IMR-90 (cell line): ENCODE measurements at regions not wholly inside any gene's neighbourhood (a gene's known extent, or its start where the extent isn't known, plus 50 kb on each side); places are given as distances from the start of the nearest gene placed in this dataset.

Experiments
- ATAC-seq: fragments of 200-7000 bp; cut with Tn5 transposase; 2 replicates; pipeline ENCODE4 v1.9.1; 2020; ENCODE audit warnings: low read depth, mild to moderate bottlenecking, moderate library complexity
- BruUV-seq: library from RNA; stranded (reverse); fragments of 400-500 nt; replicated peaks from 2 replicates; lab custom pipeline; 2021; lab: Mats Ljungman, UMichigan
- CTCF ChIA-PET: fragments of 300-600 bp; formaldehyde crosslinking; extraction: SDS; loops from one replicate; lab custom pipeline; 2021; ENCODE audit warnings: antibody characterized with exemption; lab: Yijun Ruan, JAX
- POLR2A ChIA-PET: fragments of 300-600 bp; sonication (Branson Sonifier 250); formaldehyde crosslinking; loops from one replicate; lab custom pipeline; 2022; ENCODE audit warnings: antibody characterized with exemption; ENCODE audit not compliant: unreplicated experiment; lab: Charles Lee
- DNase-seq: peaks from one replicate; pipeline ENCODE4 v3.0.0; 2013
- H2AFZ ChIP-seq: replicated peaks from 2 replicates; pipeline ENCODE3; 2013; ENCODE audit warnings: low read length, mild to moderate bottlenecking; ENCODE audit not compliant: poor library complexity
- H2AK5ac ChIP-seq: 2 replicates; pipeline ENCODE4 v1.6.1; 2013; ENCODE audit warnings: low read depth, low read length, inconsistent platforms
- H2AK9ac ChIP-seq: replicated peaks from 2 replicates; pipeline ENCODE3; 2013; ENCODE audit warnings: mild to moderate bottlenecking, low read depth, low read length, moderate library complexity; ENCODE audit not compliant: poor library complexity
- H2BK120ac ChIP-seq: 2 replicates; pipeline ENCODE4 v1.6.1; 2013; ENCODE audit warnings: low read depth, low read length, inconsistent platforms
- H2BK15ac ChIP-seq: 3 replicates; pipeline ENCODE4 v1.6.1; 2013; ENCODE audit warnings: low read depth, low read length, inconsistent platforms
- H2BK20ac ChIP-seq: 2 replicates; pipeline ENCODE4 v1.6.1; 2013; ENCODE audit warnings: low read depth, mild to moderate bottlenecking, inconsistent platforms, low read length, moderate library complexity
- H2BK5ac ChIP-seq: 2 replicates; pipeline ENCODE4 v1.6.1; 2013; ENCODE audit warnings: mild to moderate bottlenecking, low read depth, low read length, inconsistent platforms; ENCODE audit not compliant: poor library complexity, severe bottlenecking
- H3K14ac ChIP-seq: replicated peaks from 2 replicates; pipeline ENCODE4 v1.6.1; 2013; ENCODE audit warnings: low read depth, low read length, inconsistent platforms
- H3K18ac ChIP-seq: 2 replicates; pipeline ENCODE4 v1.6.1; 2013; ENCODE audit warnings: low read depth, low read length, control low read depth
- H3K23ac ChIP-seq: 2 replicates; pipeline ENCODE4 v1.6.1; 2013; ENCODE audit warnings: low read depth, low read length, inconsistent platforms
- H3K27ac ChIP-seq: 2 replicates; pipeline ENCODE4 v1.5.1; 2013; ENCODE audit warnings: mild to moderate bottlenecking, control low read depth, low read length; ENCODE audit not compliant: insufficient read depth
- H3K27me3 ChIP-seq: 2 replicates; pipeline ENCODE4 v1.6.1; 2013; ENCODE audit warnings: low read length; ENCODE audit not compliant: control insufficient read depth, insufficient read depth
- H3K36me3 ChIP-seq: 2 replicates; pipeline ENCODE4 v1.6.1; 2013; ENCODE audit warnings: low read length, mixed read lengths; ENCODE audit not compliant: control insufficient read depth, insufficient read depth
- H3K4ac ChIP-seq: 2 replicates; pipeline ENCODE4 v1.6.1; 2013; ENCODE audit warnings: low read depth, low read length, inconsistent platforms
- H3K4me1 ChIP-seq: 2 replicates; pipeline ENCODE4 v1.6.1; 2013; ENCODE audit warnings: low read length, mixed read lengths; ENCODE audit not compliant: control insufficient read depth, insufficient read depth
- H3K4me2 ChIP-seq: 2 replicates; pipeline ENCODE4 v1.6.1; 2013; ENCODE audit warnings: low read depth, mild to moderate bottlenecking, control low read depth, low read length, moderate library complexity
- H3K4me3 ChIP-seq: 2 replicates; pipeline ENCODE4 v1.5.1; 2013; ENCODE audit warnings: low read depth, mild to moderate bottlenecking, control low read depth, low read length, moderate library complexity; ENCODE audit not compliant: insufficient read depth
- H3K56ac ChIP-seq: 2 replicates; pipeline ENCODE4 v1.6.1; 2013; ENCODE audit warnings: low read length, inconsistent platforms; ENCODE audit not compliant: insufficient read depth; ENCODE audit errors: extremely low read depth
- H3K79me1 ChIP-seq, 2 experiments: 2 replicates each; pipeline ENCODE4 v1.6.1; 2013; ENCODE audit warnings: low read length in 2 of 2, inconsistent platforms in 1 of 2, low read depth in 1 of 2
- H3K9ac ChIP-seq: 2 replicates; pipeline ENCODE4 v1.6.1; 2013; ENCODE audit warnings: low read depth, low read length, control low read depth
- H3K9me1 ChIP-seq: 2 replicates; pipeline ENCODE4 v1.6.1; 2013; ENCODE audit warnings: low read length, inconsistent platforms; ENCODE audit not compliant: insufficient read depth
- H3K9me3 ChIP-seq: 2 replicates; pipeline ENCODE4 v1.6.1; 2013; ENCODE audit warnings: low read length; ENCODE audit not compliant: control insufficient read depth, insufficient read depth
- H4K20me1 ChIP-seq: 2 replicates; pipeline ENCODE4 v1.6.1; 2013; ENCODE audit warnings: low read length, inconsistent platforms; ENCODE audit not compliant: insufficient read depth
- H4K5ac ChIP-seq: 2 replicates; pipeline ENCODE4 v1.6.1; 2013; ENCODE audit warnings: mild to moderate bottlenecking, low read depth, low read length, control low read depth
- H4K8ac ChIP-seq, 2 experiments: 2 replicates each; pipeline ENCODE4 v1.6.1; 2013; ENCODE audit warnings: low read depth in 2 of 2, low read length in 2 of 2, control low read depth in 1 of 2, inconsistent platforms in 1 of 2
- H4K91ac ChIP-seq: 2 replicates; pipeline ENCODE4 v1.6.1; 2013; ENCODE audit warnings: low read depth, low read length, inconsistent platforms; ENCODE audit not compliant: insufficient read depth
- BHLHE40 ChIP-seq: fragments of 150-350 bp; IDR thresholded peaks from 2 replicates; pipeline ENCODE4 v1.6.1; 2016; ENCODE audit warnings: mild to moderate bottlenecking, low read depth, low read length
- CEBPB ChIP-seq: IDR thresholded peaks from 2 replicates; pipeline ENCODE4 v1.6.1; 2012; ENCODE audit warnings: low read depth, low read length, improper control_type of control experiment
- CHD1 ChIP-seq: IDR thresholded peaks from 2 replicates; pipeline ENCODE4 v1.6.1; 2012; ENCODE audit warnings: low read depth, low read length, improper control_type of control experiment
- CTCF ChIP-seq: conservative IDR thresholded peaks from 2 replicates; pipeline ENCODE4 v1.5.1; 2012; ENCODE audit warnings: mild to moderate bottlenecking, low read depth, low read length, improper control_type of control experiment
- ELK1 ChIP-seq: fragments of 150-350 bp; IDR thresholded peaks from 2 replicates; pipeline ENCODE4 v1.6.1; 2016; ENCODE audit warnings: low read depth, mild to moderate bottlenecking, low read length, moderate library complexity, borderline replicate concordance
- FOS ChIP-seq: fragments of 150-350 bp; IDR thresholded peaks from 2 replicates; pipeline ENCODE4 v1.6.1; 2016; ENCODE audit warnings: low read depth, low read length
- MAFK ChIP-seq: IDR thresholded peaks from 2 replicates; pipeline ENCODE4 v1.6.1; 2012; ENCODE audit warnings: low read depth, low read length, improper control_type of control experiment
- MXI1 ChIP-seq: IDR thresholded peaks from 2 replicates; pipeline ENCODE4 v1.6.1; 2012; ENCODE audit warnings: low read depth, mild to moderate bottlenecking, low read length, moderate library complexity, borderline replicate concordance
- POLR2A ChIP-seq: IDR thresholded peaks from 2 replicates; pipeline ENCODE4 v1.6.1; 2012; ENCODE audit warnings: mild to moderate bottlenecking, low read depth, low read length
- RAD21 ChIP-seq: IDR thresholded peaks from 2 replicates; pipeline ENCODE4 v1.6.1; 2012; ENCODE audit warnings: low read length, improper control_type of control experiment
- RCOR1 ChIP-seq: IDR thresholded peaks from 2 replicates; pipeline ENCODE4 v1.6.1; 2012; ENCODE audit warnings: mild to moderate bottlenecking, low read length, improper control_type of control experiment; ENCODE audit not compliant: insufficient replicate concordance
- RFX5 ChIP-seq: IDR thresholded peaks from 2 replicates; pipeline ENCODE4 v1.8.0; 2012; ENCODE audit warnings: low read depth, mild to moderate bottlenecking, low read length, moderate library complexity
- SMC3 ChIP-seq: fragments of 150-350 bp; IDR thresholded peaks from 2 replicates; pipeline ENCODE4 v1.6.1; 2016; ENCODE audit warnings: low read depth, mild to moderate bottlenecking, antibody characterized with exemption, low read length, moderate library complexity
- dilution Hi-C: fragments of 300-500 bp; cut with HindIII; formaldehyde crosslinking; loops from one replicate; pipeline ENCODE4 v1.14.3; 2018; ENCODE audit warnings: low sequenced_read_pairs; ENCODE audit not compliant: unreplicated experiment
- in situ Hi-C: fragments of 300-500 bp; cut with MboI; formaldehyde crosslinking; loops from 3 replicates; pipeline ENCODE4 v1.14.3; 2019; ENCODE audit warnings: low sequenced_read_pairs, inconsistent platforms, mixed read lengths
- intact Hi-C: fragments of 100-400 bp; cut with micrococcal nuclease; formaldehyde crosslinking; loops from 2 replicates; pipeline ENCODE4 v1.10.0; 2022

DNA sequence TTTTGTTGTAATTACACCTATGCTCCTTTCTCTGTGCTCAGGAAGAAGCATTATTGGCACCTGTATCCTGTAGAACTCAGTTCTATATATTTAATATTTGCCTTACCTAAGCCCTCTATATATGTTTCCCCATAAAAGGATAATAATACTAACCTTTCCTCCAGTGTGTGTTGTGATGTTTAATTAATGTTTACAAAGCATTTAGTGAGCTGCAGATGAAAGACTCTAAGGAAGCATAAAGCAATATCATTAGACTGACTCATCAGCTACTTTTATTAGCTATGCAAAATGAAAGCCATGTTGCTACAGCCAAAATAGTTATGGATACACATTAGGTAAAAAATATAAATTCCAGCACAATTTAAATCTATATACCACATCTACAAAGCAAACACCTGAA is 93.6 kb upstream of the PTPN13 start:
- 0 out of 2 replicates have a peak, but pooled peaks have one; percentile 15 for ATAC-seq
- no peak for DNase-seq

More for the DNA sequence above, 93.6 kb upstream of the PTPN13 start:
- H3K4me3 ChIP-seq: no peak overlapping the region
- H2BK15ac ChIP-seq: no peak overlapping the region
- dilution Hi-C loops: no loop called here
- no peaks in the 10 kb centered on the region for H4K20me1 ChIP-seq
- no peak overlapping the region for H3K14ac ChIP-seq
- H3K9me1 ChIP-seq: 0 out of 2 replicates have a peak, but pooled peaks cover 3% of the 10 kb centered on the region
- no peak overlapping the region for H2BK5ac ChIP-seq
- no peaks in the 10 kb centered on the region for H3K9me3 ChIP-seq
- no peak overlapping the region for H3K4me2 ChIP-seq
- peaks cover 3% of the 10 kb centered on the region; the same call in 1 of the 2 replicates for H3K4me1 ChIP-seq
- no peak overlapping the region for H2AK9ac ChIP-seq
- H3K36me3 ChIP-seq: no peaks in the 10 kb centered on the region
- H3K27me3 ChIP-seq: no peaks in the 10 kb centered on the region
- H3K9ac ChIP-seq: no peak overlapping the region
- H2BK20ac ChIP-seq: no peak overlapping the region
- H3K79me1 ChIP-seq: no peaks in the 10 kb centered on the region
- no peak overlapping the region for H4K5ac ChIP-seq
- H2AK5ac ChIP-seq: no peak overlapping the region
- no peak overlapping the region for H2AFZ ChIP-seq
- BruUV-seq: no TSS peak
- ChIA-PET POLR2A (no interaction called here), CTCF (interaction anchor here (0.5 to 1.0 kb wide), 2 partner anchors 401 to 593 kb away, joined by 3 read pairs; no protein-coding TSS in a partner anchor)
- H3K56ac ChIP-seq: no peak overlapping the region
- no peak overlapping the region for H3K23ac ChIP-seq
- no peak overlapping the region for H3K18ac ChIP-seq
- no peak overlapping the region for H2BK120ac ChIP-seq
- intact Hi-C loops: loop anchor here (2.0 kb wide), 1 partner anchor 94 kb away; the partner anchor contains the start of gene PTPN13
- no peak overlapping the region for H4K91ac ChIP-seq
- TF ChIP-seq ELK1 (no peak), CTCF (no peak), RAD21 (no peak), SMC3 (no peak), BHLHE40 (no peak), FOS (no peak), MXI1 (no peak), CEBPB (no peak), MAFK (no peak), POLR2A (no peak), RCOR1 (no peak), RFX5 (no peak), CHD1 (no peak)
- H3K4ac ChIP-seq: no peak overlapping the region
- in situ Hi-C loops: loop anchor here (25.0 kb wide), 1 partner anchor 737 kb away; no protein-coding TSS in a partner anchor
- no peak overlapping the region for H3K27ac ChIP-seq
- H4K8ac ChIP-seq: no peak overlapping the region
